Osteoblast (primary cell): ENCODE measurements at regions not wholly inside any gene's neighbourhood (a gene's known extent, or its start where the extent isn't known, plus 50 kb on each side); places are given as distances from the start of the nearest gene placed in this dataset.
"Not testable (repeated sequence)": the region's sequence is repeated elsewhere in the genome, so short reads cannot be mapped to it uniquely, and the experiment has no call there.

ENCODE experiments used
- DNase-seq: peaks from one replicate; pipeline ENCODE4 v3.0.0; 2011; ENCODE audit warnings: low spot score, mixed read lengths; ENCODE audit not compliant: insufficient read length; ENCODE audit errors: missing footprints
- H2AFZ ChIP-seq: 2 replicates; pipeline ENCODE4 v1.6.0; 2011; ENCODE audit warnings: mild to moderate bottlenecking, low read length
- H3K27ac ChIP-seq: 2 replicates; pipeline ENCODE4 v1.5.1; 2011; ENCODE audit warnings: mild to moderate bottlenecking, low read depth, low read length, moderate library complexity
- H3K27me3 ChIP-seq: 2 replicates; pipeline ENCODE4 v1.6.0; 2012; ENCODE audit warnings: mild to moderate bottlenecking, control low read depth, inconsistent platforms, low read length, moderate library complexity; ENCODE audit not compliant: insufficient read depth
- H3K36me3 ChIP-seq: 2 replicates; pipeline ENCODE4 v1.5.1; 2011; ENCODE audit warnings: mild to moderate bottlenecking, low read length, control low read depth, moderate library complexity; ENCODE audit not compliant: insufficient read depth
- H3K4me1 ChIP-seq: 2 replicates; pipeline ENCODE4 v1.5.1; 2011; ENCODE audit warnings: mild to moderate bottlenecking, low read length, control low read depth, moderate library complexity; ENCODE audit not compliant: insufficient read depth
- H3K4me2 ChIP-seq: 2 replicates; pipeline ENCODE4 v1.6.0; 2011; ENCODE audit warnings: mild to moderate bottlenecking, low read length; ENCODE audit not compliant: insufficient read depth
- H3K4me3 ChIP-seq: fragments of 200-600 bp; sonication (generic); 3 replicates; pipeline ENCODE4 v1.5.1; 2012; ENCODE audit warnings: mild to moderate bottlenecking, low read length, inconsistent platforms; ENCODE audit not compliant: insufficient read depth
- H3K79me2 ChIP-seq: 2 replicates; pipeline ENCODE4 v1.6.0; 2012; ENCODE audit warnings: mild to moderate bottlenecking, low read length, control low read depth, inconsistent platforms; ENCODE audit not compliant: insufficient read depth
- H3K9me3 ChIP-seq: 2 replicates; pipeline ENCODE4 v1.5.1; 2011; ENCODE audit warnings: low read depth, low read length, control low read depth
- H4K20me1 ChIP-seq: 2 replicates; pipeline ENCODE4 v1.6.0; 2012; ENCODE audit warnings: mild to moderate bottlenecking, low read length, control low read depth; ENCODE audit not compliant: insufficient read depth
- CTCF ChIP-seq: IDR thresholded peaks from 2 replicates; pipeline ENCODE4 v1.5.1; 2011; ENCODE audit warnings: mild to moderate bottlenecking, low read depth, low read length, moderate library complexity; ENCODE audit errors: extremely low read depth

DNA sequence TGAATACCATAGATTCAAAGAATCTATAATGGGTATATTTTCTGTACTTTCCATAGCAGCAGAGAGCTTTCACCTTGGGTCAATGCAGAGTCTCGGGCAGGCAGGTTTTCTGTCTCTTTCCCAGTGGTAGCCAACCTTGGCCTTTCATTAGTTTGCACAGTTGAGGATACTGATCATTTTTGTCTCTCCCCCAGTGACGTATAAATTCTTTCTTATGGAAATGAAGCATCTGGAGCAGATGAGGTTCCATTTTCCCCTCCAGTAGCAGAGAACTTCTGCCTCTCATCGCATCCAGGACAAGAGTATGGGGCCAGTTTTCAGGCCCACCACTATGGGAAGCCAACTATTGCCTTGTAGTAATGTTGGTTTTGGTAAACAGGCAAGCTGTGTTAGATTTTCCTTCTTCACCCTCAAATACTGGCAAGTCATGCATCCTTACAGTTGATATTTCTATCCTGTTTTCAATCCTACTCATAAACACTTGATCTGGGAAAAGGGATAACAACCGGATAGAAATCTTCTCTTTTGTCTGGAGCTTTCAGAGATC, 845.2 kb upstream of the CDH18 start:
- TF ChIP-seq CTCF, result no peak
- no peaks in the 10 kb centered on the region for H3K79me2 ChIP-seq
- no peaks in the 10 kb centered on the region for H3K27me3 ChIP-seq
- DNase-seq, result no peak
- no peaks in the 10 kb centered on the region for H3K36me3 ChIP-seq
- H4K20me1 ChIP-seq, result no peaks in the 10 kb centered on the region
- no peak overlapping the region for H2AFZ ChIP-seq
- no peak overlapping the region for H3K4me2 ChIP-seq
- H3K27ac ChIP-seq, result no peak overlapping the region
- H3K4me1 ChIP-seq, result no peaks in the 10 kb centered on the region
- no peak overlapping the region for H3K4me3 ChIP-seq
- H3K9me3 ChIP-seq, result no peaks in the 10 kb centered on the region

- Histone ChIP-seq H3K27ac (no peak overlapping the region), H4K20me1 (no peaks in the 10 kb centered on the region), H3K4me3 (no peak overlapping the region), H3K4me2 (no peak overlapping the region), H3K4me1 (no peaks in the 10 kb centered on the region), H3K79me2 (no peaks in the 10 kb centered on the region), H3K27me3 (no peaks in the 10 kb centered on the region), H3K9me3 (no peaks in the 10 kb centered on the region), H3K36me3 (no peaks in the 10 kb centered on the region), H2AFZ (no peak overlapping the region)
- no peak for TF ChIP-seq CTCF
- no peak for DNase-seq
These were observed 844.4 kb upstream of the CDH18 start for GRCh38 chr5:20832204-20833080.

- H3K27me3 ChIP-seq, H4K20me1 ChIP-seq, H3K36me3 ChIP-seq, H3K9me3 ChIP-seq, H3K27ac ChIP-seq, H3K4me3 ChIP-seq, DNase-seq, H3K4me2 ChIP-seq, H2AFZ ChIP-seq, H3K79me2 ChIP-seq, H3K4me1 ChIP-seq: not testable (repeated sequence)
These were observed 838.0 kb upstream of the CDH18 start for GRCh38 chr5:20825951-20826350.

GRCh38 chr5:20797216-20797615, 809.2 kb upstream of the CDH18 start:
- H3K36me3 ChIP-seq, H3K27ac ChIP-seq, H3K79me2 ChIP-seq, H4K20me1 ChIP-seq, H2AFZ ChIP-seq, H3K4me3 ChIP-seq, DNase-seq, H3K9me3 ChIP-seq, H3K4me2 ChIP-seq, H3K27me3 ChIP-seq, H3K4me1 ChIP-seq: not testable (repeated sequence)

DNA sequence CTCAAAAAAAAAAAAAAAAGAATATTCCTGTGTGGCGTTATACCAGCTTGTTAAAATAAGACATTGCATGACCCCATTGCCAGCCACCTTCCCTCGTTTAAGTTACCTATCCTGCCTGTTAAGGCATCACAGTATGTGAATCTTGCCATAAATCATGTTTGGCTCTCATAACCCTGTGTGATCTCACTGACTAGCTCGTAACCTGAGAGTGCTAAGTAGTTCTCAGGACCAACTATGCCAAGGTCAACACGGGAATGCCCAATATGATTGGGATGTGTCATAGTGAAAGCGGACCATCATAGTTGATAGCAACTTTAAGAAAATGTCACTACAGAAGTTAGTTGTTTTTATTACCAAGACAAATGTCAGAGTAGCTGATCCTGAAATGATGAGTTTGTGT, 796.8 kb upstream of the CDH18 start:
- not testable (repeated sequence) for H3K4me1 ChIP-seq, H3K4me3 ChIP-seq, H2AFZ ChIP-seq, DNase-seq, H3K79me2 ChIP-seq, H3K36me3 ChIP-seq, H3K27me3 ChIP-seq, H3K9me3 ChIP-seq, H3K27ac ChIP-seq, H3K4me2 ChIP-seq, H4K20me1 ChIP-seq

DNA sequence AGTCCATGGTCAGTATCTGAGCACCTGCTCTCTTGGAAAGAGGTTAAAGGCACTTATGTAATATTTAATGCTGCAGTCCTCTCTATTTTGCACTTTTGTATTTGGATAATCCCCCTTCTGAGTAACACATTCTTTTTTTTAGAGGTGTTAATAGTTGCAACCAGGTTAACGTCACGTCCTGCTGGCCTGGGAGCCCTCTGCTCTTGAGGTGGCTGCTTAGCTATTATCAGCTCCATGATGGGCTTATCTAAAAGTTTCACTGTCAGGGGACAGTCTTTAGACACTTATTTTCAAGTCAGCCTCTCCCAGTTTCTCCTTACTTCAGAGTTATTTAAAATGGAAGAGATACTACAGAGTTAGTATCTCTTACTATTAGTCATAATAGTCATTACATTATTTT, 795.5 kb upstream of the CDH18 start:
- not testable (repeated sequence) for H3K4me3 ChIP-seq, H3K27ac ChIP-seq, H2AFZ ChIP-seq, H3K36me3 ChIP-seq, H3K4me1 ChIP-seq, DNase-seq, H3K4me2 ChIP-seq, H3K79me2 ChIP-seq, H3K9me3 ChIP-seq, H4K20me1 ChIP-seq, H3K27me3 ChIP-seq

DNA sequence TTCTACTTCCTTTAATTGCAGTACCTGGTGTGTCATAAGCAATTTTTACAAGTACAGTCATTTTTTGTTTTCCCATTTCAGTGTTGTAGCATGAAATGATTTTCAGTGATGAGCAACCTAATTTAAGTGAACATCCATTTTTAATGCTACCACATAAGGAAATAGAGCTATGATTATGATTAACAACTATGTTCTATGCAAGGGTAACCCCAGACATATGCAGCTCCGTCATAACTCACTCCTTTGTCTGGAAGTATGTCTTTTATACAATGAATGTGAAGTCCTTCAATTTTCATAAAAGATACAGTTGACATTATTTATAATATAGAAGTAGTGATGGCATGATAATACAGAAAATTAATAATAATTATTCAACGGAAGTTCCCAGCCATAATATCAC, 783.3 kb upstream of the CDH18 start:
- DNase-seq, H3K79me2 ChIP-seq, H4K20me1 ChIP-seq, H3K27me3 ChIP-seq, H3K36me3 ChIP-seq, H3K9me3 ChIP-seq, H2AFZ ChIP-seq, H3K4me1 ChIP-seq, H3K4me3 ChIP-seq, H3K4me2 ChIP-seq, H3K27ac ChIP-seq: not testable (repeated sequence)
